Activated CD8-positive, alpha-beta T cell treated with anti-CD3 and anti-CD28 coated beads for 36 hours (primary cell): ENCODE measurements at regions not wholly inside any gene's neighbourhood (a gene's known extent, or its start where the extent isn't known, plus 50 kb on each side); places are given as distances from the start of the nearest gene placed in this dataset.

ENCODE experiments used
- ATAC-seq: fragments of 200-7000 bp; cut with Tn5 transposase; one replicate; pipeline ENCODE4 v1.10.0; 2021; ENCODE audit warnings: mild to moderate bottlenecking, moderate library complexity
- CTCF ChIA-PET: fragments of 350-600 bp; sonication (Branson Sonifier 250); formaldehyde crosslinking; loops from one replicate; lab custom pipeline; 2021; ENCODE audit warnings: antibody characterized with exemption; lab: Charles Lee
- POLR2A ChIA-PET: fragments of 350-600 bp; sonication (Branson Sonifier 250); formaldehyde crosslinking; loops from one replicate; lab custom pipeline; 2021; ENCODE audit warnings: antibody characterized with exemption; lab: Charles Lee
- DNase-seq: peaks from one replicate; pipeline ENCODE4 v3.0.0-alpha.2; 2020
- H3K27ac Mint-ChIP-seq: one replicate; pipeline ENCODE4 v1.8.0; 2021; ENCODE audit warnings: mild to moderate bottlenecking, mixed read lengths
- H3K27me3 Mint-ChIP-seq: one replicate; pipeline ENCODE4 v1.8.0; 2021; ENCODE audit warnings: mixed read lengths
- H3K36me3 Mint-ChIP-seq: one replicate; pipeline ENCODE4 v1.8.0; 2021; ENCODE audit warnings: low read depth, mixed read lengths
- H3K4me1 Mint-ChIP-seq: one replicate; pipeline ENCODE4 v1.8.0; 2021; ENCODE audit warnings: low read depth, mixed read lengths
- H3K4me3 Mint-ChIP-seq: one replicate; pipeline ENCODE4 v1.8.0; 2021; ENCODE audit warnings: mild to moderate bottlenecking, moderate library complexity, mixed read lengths
- H3K9me3 Mint-ChIP-seq: one replicate; pipeline ENCODE4 v1.8.0; 2021; ENCODE audit warnings: mixed read lengths
- intact Hi-C: fragments of 100-400 bp; cut with micrococcal nuclease; formaldehyde crosslinking; loops from one replicate; pipeline ENCODE4 v1.10.0; 2022
- TF ChIP-seq, protein P1 (sequence below): fragments of 200-600 bp; IDR thresholded peaks from one replicate; pipeline ENCODE4 v1.8.0; 2022; ENCODE audit warnings: antibody characterized with exemption, mild to moderate bottlenecking

DNA sequence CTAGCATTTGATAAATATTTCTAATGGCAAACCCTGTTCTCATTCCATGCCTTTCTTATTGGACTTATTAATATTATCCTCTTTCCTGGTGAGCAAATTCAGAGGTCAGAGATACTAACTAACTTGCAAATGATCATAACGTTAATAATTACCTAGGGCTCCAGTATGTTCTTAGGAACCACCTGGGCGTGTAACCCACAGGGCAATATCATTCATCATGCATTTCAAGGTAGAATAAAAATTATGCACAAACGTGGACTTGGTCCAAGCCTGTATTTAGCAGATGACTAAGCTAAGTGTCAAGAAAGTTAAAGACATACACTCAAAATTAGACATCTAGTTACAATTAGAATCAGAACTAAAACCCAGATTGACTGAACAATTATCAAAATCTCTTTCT is 850.1 kb downstream of the TRIML1 start:
- DNase-seq (no peak), ATAC-seq (no peak)
- H3K27ac Mint-ChIP-seq = no peak overlapping the region
- CTCF ChIA-PET = no interaction called here
- TF ChIP-seq, protein P1, sequence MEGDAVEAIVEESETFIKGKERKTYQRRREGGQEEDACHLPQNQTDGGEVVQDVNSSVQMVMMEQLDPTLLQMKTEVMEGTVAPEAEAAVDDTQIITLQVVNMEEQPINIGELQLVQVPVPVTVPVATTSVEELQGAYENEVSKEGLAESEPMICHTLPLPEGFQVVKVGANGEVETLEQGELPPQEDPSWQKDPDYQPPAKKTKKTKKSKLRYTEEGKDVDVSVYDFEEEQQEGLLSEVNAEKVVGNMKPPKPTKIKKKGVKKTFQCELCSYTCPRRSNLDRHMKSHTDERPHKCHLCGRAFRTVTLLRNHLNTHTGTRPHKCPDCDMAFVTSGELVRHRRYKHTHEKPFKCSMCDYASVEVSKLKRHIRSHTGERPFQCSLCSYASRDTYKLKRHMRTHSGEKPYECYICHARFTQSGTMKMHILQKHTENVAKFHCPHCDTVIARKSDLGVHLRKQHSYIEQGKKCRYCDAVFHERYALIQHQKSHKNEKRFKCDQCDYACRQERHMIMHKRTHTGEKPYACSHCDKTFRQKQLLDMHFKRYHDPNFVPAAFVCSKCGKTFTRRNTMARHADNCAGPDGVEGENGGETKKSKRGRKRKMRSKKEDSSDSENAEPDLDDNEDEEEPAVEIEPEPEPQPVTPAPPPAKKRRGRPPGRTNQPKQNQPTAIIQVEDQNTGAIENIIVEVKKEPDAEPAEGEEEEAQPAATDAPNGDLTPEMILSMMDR = no peak
- intact Hi-C loops = no loop called here
- H3K4me3 Mint-ChIP-seq = no peak overlapping the region
- POLR2A ChIA-PET = no interaction called here
- peaks cover 11% of the 10 kb centered on the region for H3K9me3 Mint-ChIP-seq
- H3K4me1 Mint-ChIP-seq = no peaks in the 10 kb centered on the region
- H3K36me3 Mint-ChIP-seq = no peaks in the 10 kb centered on the region
- H3K27me3 Mint-ChIP-seq = no peaks in the 10 kb centered on the region

DNA sequence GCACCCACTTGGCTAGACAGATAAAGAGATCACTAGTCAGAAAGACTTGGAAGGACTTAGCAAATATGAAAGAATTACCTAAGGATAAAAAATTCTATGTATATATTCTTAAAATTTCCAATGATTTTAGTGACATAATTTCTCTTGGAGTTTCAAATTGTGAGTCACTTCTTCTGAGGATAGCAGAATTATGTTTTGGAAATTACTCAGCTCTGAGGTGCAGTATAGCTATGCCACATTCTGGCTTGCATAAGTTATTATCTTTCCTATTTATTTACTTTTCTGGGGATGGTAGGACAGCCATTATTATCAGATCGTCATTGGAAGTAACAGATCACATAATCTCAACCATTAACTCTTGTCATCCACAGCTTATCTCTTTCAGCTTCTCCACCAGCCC is 853.5 kb downstream of the TRIML1 start:
- ChIA-PET CTCF (no interaction called here), POLR2A (no interaction called here)
- DNase-seq (no peak), ATAC-seq (no peak)
- TF ChIP-seq, protein P1 = no peak
- peaks cover 15% of the 10 kb centered on the region for H3K9me3 Mint-ChIP-seq
- no peaks in the 10 kb centered on the region for H3K36me3 Mint-ChIP-seq
- no peak overlapping the region for H3K27ac Mint-ChIP-seq
- H3K27me3 Mint-ChIP-seq = no peaks in the 10 kb centered on the region
- intact Hi-C loops = no loop called here
- H3K4me3 Mint-ChIP-seq = no peak overlapping the region
- no peaks in the 10 kb centered on the region for H3K4me1 Mint-ChIP-seq

DNA sequence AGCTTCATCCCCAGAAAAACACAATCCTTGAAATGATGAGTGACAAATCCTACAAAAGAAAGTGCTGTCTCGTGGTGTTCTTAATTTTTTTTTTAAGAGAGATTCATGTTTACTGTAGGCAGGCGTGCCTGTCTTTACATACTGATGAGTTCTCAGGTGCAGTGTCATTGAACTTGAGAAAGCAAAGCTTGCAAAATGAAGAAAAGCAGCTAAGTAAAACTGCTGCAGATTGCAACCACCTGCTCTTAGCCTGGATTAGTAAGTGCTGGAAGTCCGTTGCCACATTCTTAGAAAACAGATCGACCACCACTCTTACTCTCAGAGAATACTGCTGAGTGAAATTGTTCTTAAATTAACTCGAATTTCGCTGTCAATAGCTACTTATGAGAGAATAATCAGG is 854.6 kb downstream of the TRIML1 start:
- ChIA-PET CTCF (no interaction called here), POLR2A (no interaction called here)
- Mint-ChIP-seq H3K4me1 (no peaks in the 10 kb centered on the region), H3K27ac (no peak overlapping the region), H3K4me3 (no peak overlapping the region), H3K9me3 (peaks cover 13% of the 10 kb centered on the region), H3K36me3 (no peaks in the 10 kb centered on the region), H3K27me3 (no peaks in the 10 kb centered on the region)
- no peak for ATAC-seq
- TF ChIP-seq, protein P1 = no peak
- no peak for DNase-seq
- intact Hi-C loops = no loop called here

DNA sequence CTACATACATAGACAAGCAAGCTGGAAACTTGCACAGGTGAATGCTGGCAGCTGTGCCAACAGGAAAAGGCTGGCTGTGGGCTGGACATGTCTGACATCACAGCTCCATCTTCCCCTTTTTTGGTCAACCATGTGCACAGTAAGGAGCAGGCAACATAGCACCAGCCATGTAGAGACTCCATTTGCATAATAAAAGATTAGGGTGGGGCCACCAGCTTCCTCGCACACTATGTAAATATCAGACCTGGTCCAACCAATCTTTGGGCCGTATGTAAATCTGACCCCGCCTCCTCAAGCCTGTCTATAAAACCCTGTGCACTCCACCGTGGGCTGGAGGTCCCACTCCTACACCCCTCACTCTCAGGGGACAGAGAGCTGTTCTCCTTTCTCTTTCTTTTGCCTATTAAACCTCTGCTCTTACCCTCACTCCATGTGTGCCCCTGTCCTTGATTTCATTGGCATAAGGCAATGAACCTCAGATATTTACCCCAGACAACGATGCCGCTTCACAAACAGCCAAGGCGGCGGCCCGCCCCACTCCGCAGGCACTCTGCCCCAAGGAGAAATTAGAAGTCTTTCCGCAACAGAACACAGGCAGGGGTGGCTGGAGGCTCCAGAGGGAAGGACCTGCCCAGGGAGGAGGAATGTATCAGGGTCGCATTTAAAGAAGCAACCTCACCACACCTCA is 862.2 kb downstream of the TRIML1 start:
- DNase-seq (no peak), ATAC-seq (no peak)
- intact Hi-C loops = no loop called here
- Mint-ChIP-seq H3K4me1 (no peaks in the 10 kb centered on the region), H3K27me3 (no peaks in the 10 kb centered on the region), H3K36me3 (no peaks in the 10 kb centered on the region), H3K4me3 (no peak overlapping the region), H3K27ac (no peak overlapping the region), H3K9me3 (peaks cover 8% of the 10 kb centered on the region)
- CTCF ChIA-PET = interaction anchor here (0.6 kb wide), 1 partner anchor 1177 kb away, joined by 3 read pairs; no protein-coding TSS in a partner anchor
- POLR2A ChIA-PET = no interaction called here
- TF ChIP-seq, protein P1 = no peak

DNA sequence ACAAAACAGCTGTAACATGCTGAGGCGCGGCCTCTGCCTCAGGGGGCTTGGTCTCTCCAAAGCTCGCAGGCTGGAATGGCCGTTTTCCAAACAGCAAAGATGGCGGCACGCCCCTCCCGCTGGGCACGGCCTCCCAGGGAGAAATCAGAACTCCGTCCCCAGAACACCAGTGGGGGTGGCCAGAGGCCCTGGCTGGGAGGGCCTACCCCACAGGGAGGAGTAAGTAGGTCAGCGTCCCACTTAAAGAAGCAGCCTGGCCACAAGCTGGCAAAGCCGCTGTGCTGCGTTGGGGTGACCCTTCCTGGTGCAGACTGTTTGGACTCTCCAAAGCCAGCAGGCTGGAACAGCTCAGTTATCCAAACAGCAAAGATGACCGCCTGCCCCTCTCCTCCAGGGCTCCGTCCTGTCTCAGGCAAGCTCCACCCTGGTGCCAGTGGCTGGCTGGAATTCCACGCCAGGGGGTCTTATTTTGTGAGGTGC is 862.8 kb downstream of the TRIML1 start:
- Mint-ChIP-seq H3K27ac (no peak overlapping the region), H3K4me3 (no peak overlapping the region), H3K27me3 (no peaks in the 10 kb centered on the region), H3K36me3 (no peaks in the 10 kb centered on the region), H3K4me1 (no peaks in the 10 kb centered on the region), H3K9me3 (peaks cover 7% of the 10 kb centered on the region)
- no peak for DNase-seq
- TF ChIP-seq, protein P1 = no peak
- CTCF ChIA-PET = interaction anchor here (0.6 kb wide), 1 partner anchor 1178 kb away, joined by 3 read pairs; no protein-coding TSS in a partner anchor
- POLR2A ChIA-PET = no interaction called here
- no peak for ATAC-seq
- intact Hi-C loops = no loop called here
